ENCODE measurements at regions not wholly inside any gene's neighbourhood (a gene's known extent, or its start where the extent isn't known, plus 50 kb on each side); places are given as distances from the start of the nearest gene placed in this dataset.
"Not testable (repeated sequence)": the region's sequence is repeated elsewhere in the genome, so short reads cannot be mapped to it uniquely, and the experiment has no call there.

- not testable (repeated sequence) for TF ChIP-seq CTCF (IDR thresholded peaks at IDR 0.05); EZH2 (IDR thresholded peaks at IDR 0.05; ENCODE audit: borderline replicate concordance, insufficient read depth, low read depth, low read length, poor library complexity, severe bottlenecking)
Measured at GRCh38 chr2:200126285-200126670, 170.9 kb downstream of the MAIP1 start.

Measured in B cell (primary cell).